ENCODE measurements at regions not wholly inside any gene's neighbourhood (a gene's known extent, or its start where the extent isn't known, plus 50 kb on each side); places are given as distances from the start of the nearest gene placed in this dataset.

- BruUV-seq (replicated peaks), result no TSS peak
- ATAC-seq, result no peak
- in situ Hi-C loops (cut with HindIII; ENCODE audit: low pct_unique_long_range_greater_than_20kb, low sequenced_read_pairs), result no loop called here
- Histone ChIP-seq H3K27ac (ENCODE audit: low read length) (no peak overlapping the region), H3K36me3 (ENCODE audit: control insufficient read depth, insufficient read depth, low read length) (no peaks in the 10 kb centered on the region), H3K27me3 (ENCODE audit: control insufficient read depth, insufficient read depth, low read length) (no peaks in the 10 kb centered on the region), H3K4me1 (ENCODE audit: control insufficient read depth, insufficient read depth, low read length) (no peaks in the 10 kb centered on the region), H3K4me3 (ENCODE audit: low read depth in 2 of 2, low read length in 2 of 2) (no peak overlapping the region), H3K9me3 (ENCODE audit: control insufficient read depth, insufficient read depth, low read depth, low read length) (no peaks in the 10 kb centered on the region)
- intact Hi-C loops (cut with micrococcal nuclease; ENCODE audit: unreplicated experiment), result no loop called here
- POLR2A ChIA-PET, result no interaction called here
- CTCF ChIA-PET, result no interaction called here
- no peak for DNase-seq (ENCODE audit: low read depth, low spot score)
- TF ChIP-seq POLR2AphosphoS5 (IDR thresholded peaks at IDR 0.05; ENCODE audit: low read depth, low read length), result no peak
- no peak for TF ChIP-seq SIN3A (IDR thresholded peaks at IDR 0.05; ENCODE audit: borderline replicate concordance, insufficient read depth, low read depth, low read length)
- TF ChIP-seq, protein P1, sequence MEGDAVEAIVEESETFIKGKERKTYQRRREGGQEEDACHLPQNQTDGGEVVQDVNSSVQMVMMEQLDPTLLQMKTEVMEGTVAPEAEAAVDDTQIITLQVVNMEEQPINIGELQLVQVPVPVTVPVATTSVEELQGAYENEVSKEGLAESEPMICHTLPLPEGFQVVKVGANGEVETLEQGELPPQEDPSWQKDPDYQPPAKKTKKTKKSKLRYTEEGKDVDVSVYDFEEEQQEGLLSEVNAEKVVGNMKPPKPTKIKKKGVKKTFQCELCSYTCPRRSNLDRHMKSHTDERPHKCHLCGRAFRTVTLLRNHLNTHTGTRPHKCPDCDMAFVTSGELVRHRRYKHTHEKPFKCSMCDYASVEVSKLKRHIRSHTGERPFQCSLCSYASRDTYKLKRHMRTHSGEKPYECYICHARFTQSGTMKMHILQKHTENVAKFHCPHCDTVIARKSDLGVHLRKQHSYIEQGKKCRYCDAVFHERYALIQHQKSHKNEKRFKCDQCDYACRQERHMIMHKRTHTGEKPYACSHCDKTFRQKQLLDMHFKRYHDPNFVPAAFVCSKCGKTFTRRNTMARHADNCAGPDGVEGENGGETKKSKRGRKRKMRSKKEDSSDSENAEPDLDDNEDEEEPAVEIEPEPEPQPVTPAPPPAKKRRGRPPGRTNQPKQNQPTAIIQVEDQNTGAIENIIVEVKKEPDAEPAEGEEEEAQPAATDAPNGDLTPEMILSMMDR (IDR thresholded peaks at IDR 0.05), result no peak
- TF ChIP-seq REST (IDR thresholded peaks at IDR 0.05; ENCODE audit: insufficient read depth in 1 of 2, low read depth in 2 of 2, low read length in 1 of 2), result no peak
- no peak for TF ChIP-seq TCF7L2 (IDR thresholded peaks at IDR 0.05; ENCODE audit: low read depth, low read length)
These were observed 92.6 kb downstream of the ZNF486 start for GRCh38 chr19:20259615-20260014.

DNA sequence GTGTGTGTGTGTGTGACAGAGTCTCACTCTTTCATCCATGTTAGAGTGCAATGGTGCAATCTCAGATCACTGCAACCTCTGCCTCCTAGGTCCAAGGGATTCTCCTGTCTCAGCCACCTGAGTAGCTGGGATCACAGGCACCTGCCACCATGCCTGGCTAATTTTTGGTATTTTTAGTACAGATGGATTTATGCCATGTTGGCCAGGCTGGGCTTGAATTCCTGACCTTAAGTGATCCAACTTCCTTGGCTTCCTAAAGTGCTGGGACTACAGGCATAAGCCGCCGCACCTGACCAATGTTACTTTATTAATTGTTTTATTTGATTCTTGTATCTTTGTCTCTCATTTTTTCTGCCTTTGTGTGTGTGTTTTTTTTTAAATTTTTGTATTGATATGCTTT is 89.6 kb downstream of the ZNF486 start:
- intact Hi-C loops (cut with micrococcal nuclease; ENCODE audit: unreplicated experiment), result no loop called here
- Histone ChIP-seq H3K4me3 (ENCODE audit: low read depth in 2 of 2, low read length in 2 of 2) (no peak overlapping the region), H3K4me1 (ENCODE audit: control insufficient read depth, insufficient read depth, low read length) (no peaks in the 10 kb centered on the region), H3K27ac (ENCODE audit: low read length) (no peak overlapping the region), H3K9me3 (ENCODE audit: control insufficient read depth, insufficient read depth, low read depth, low read length) (no peaks in the 10 kb centered on the region), H3K36me3 (ENCODE audit: control insufficient read depth, insufficient read depth, low read length) (no peaks in the 10 kb centered on the region), H3K27me3 (ENCODE audit: control insufficient read depth, insufficient read depth, low read length) (no peaks in the 10 kb centered on the region)
- TF ChIP-seq SIN3A (IDR thresholded peaks at IDR 0.05; ENCODE audit: borderline replicate concordance, insufficient read depth, low read depth, low read length), result no peak
- in situ Hi-C loops (cut with HindIII; ENCODE audit: low pct_unique_long_range_greater_than_20kb, low sequenced_read_pairs), result no loop called here
- ATAC-seq (no peak), DNase-seq (ENCODE audit: low read depth, low spot score) (no peak)
- POLR2A ChIA-PET, result no interaction called here
- BruUV-seq (replicated peaks), result no TSS peak
- CTCF ChIA-PET, result no interaction called here

DNA sequence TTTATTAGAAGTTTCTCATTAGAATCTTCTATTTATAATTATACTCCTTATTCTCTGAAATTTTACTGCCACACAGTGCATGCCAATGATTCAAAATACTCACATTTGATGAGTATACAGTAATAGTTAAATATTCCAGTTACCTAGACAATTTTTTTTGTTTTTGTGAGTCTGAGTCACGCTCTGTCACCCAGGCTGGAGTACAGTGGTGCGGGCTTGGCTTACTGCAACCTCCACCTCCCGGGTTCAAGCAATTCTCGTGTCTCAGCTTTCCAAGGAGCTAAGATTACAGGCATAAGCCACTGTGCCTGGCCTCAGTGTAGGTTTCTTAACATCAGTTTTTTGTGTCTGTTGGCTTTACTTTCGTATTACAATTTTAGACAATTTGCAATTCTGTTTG is 87.1 kb downstream of the ZNF486 start:
- ChIA-PET POLR2A (no interaction called here), CTCF (no interaction called here)
- in situ Hi-C loops (cut with HindIII; ENCODE audit: low pct_unique_long_range_greater_than_20kb, low sequenced_read_pairs) (no loop called here), intact Hi-C loops (cut with micrococcal nuclease; ENCODE audit: unreplicated experiment) (no loop called here)
- BruUV-seq (replicated peaks), result no TSS peak
- Histone ChIP-seq H3K36me3 (ENCODE audit: control insufficient read depth, insufficient read depth, low read length) (no peaks in the 10 kb centered on the region), H3K9me3 (ENCODE audit: control insufficient read depth, insufficient read depth, low read depth, low read length) (no peaks in the 10 kb centered on the region), H3K27me3 (ENCODE audit: control insufficient read depth, insufficient read depth, low read length) (no peaks in the 10 kb centered on the region), H3K4me3 (ENCODE audit: low read depth in 2 of 2, low read length in 2 of 2) (no peak overlapping the region), H3K27ac (ENCODE audit: low read length) (no peak overlapping the region), H3K4me1 (ENCODE audit: control insufficient read depth, insufficient read depth, low read length) (no peaks in the 10 kb centered on the region)
- ATAC-seq (no peak), DNase-seq (ENCODE audit: low read depth, low spot score) (no peak)
- TF ChIP-seq SIN3A (IDR thresholded peaks at IDR 0.05; ENCODE audit: borderline replicate concordance, insufficient read depth, low read depth, low read length), result no peak
- no peak for TF ChIP-seq POLR2AphosphoS5 (IDR thresholded peaks at IDR 0.05; ENCODE audit: low read depth, low read length)
- TF ChIP-seq, protein P1 (IDR thresholded peaks at IDR 0.05), result no peak
- TF ChIP-seq REST (IDR thresholded peaks at IDR 0.05; ENCODE audit: insufficient read depth in 1 of 2, low read depth in 2 of 2, low read length in 1 of 2), result no peak
- TF ChIP-seq TCF7L2 (IDR thresholded peaks at IDR 0.05; ENCODE audit: low read depth, low read length), result no peak
